RCC 7860 (cell line): ENCODE measurements at regions not wholly inside any gene's neighbourhood (a gene's known extent, or its start where the extent isn't known, plus 50 kb on each side); places are given as distances from the start of the nearest gene placed in this dataset.
"Not testable (repeated sequence)": the region's sequence is repeated elsewhere in the genome, so short reads cannot be mapped to it uniquely, and the experiment has no call there.

Experiments
- DNase-seq: peaks from one replicate; pipeline ENCODE4 v3.0.0-alpha.2; 2015; ENCODE audit warnings: low spot score
- FAIRE-seq: peaks from 2 replicates; lab custom pipeline; 2012; peaks lifted over from hg19 to GRCh38; lab: Jason Lieb, UNC

- FAIRE-seq, DNase-seq: not testable (repeated sequence)
These were observed 159.6 kb downstream of the POLR1F start for GRCh38 chr7:19549246-19549645.

GRCh38 chr7:19537942-19538401 is 170.9 kb downstream of the POLR1F start:
- FAIRE-seq: no peak

GRCh38 chr7:19533266-19533665 is 175.6 kb downstream of the POLR1F start:
- FAIRE-seq: no peak
- DNase-seq: no peak

More at GRCh38 chr7:19537942-19538401, 170.9 kb downstream of the POLR1F start:
- no peak for DNase-seq

GRCh38 chr7:19530852-19531251 is 178.0 kb downstream of the POLR1F start:
- FAIRE-seq (no peak), DNase-seq (no peak)

DNA sequence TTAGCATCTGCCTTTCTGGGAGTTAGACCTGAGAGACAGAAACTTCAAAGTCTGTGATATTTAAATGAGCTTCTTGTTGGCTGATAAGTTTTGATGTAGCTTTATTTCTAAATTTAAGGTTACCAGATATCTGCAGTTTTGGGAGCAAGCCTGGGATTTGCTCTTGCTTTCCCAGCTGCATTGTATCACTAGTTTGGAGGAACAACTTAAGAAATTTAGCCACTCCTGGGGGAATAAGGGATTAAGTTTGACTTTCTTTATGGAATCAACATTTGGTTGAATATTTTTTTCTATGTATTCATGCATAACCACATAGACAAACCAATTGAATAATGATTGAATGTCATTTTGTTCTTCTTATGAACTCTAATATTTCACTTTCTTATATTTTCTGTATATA is 178.6 kb downstream of the POLR1F start:
- DNase-seq (no peak), FAIRE-seq (no peak)

DNA sequence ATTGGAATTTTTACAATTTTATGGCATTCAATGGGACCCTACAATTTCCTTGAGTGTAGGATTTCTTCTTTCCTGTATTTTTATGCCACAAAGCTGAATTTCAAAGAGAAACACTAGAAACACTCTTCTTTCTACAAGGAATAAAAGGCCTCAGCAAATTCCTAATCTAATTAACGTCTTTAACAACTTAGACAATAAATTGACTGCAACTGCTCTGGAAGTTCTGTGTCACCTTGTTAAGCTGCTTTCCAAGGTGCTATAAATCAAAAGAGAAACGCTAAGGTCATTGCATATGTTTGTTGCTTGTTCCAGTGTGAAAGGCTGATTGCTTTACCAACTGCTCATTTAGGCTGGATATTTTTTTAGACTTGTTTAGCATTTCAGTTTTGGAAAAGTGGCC is 182.2 kb downstream of the POLR1F start:
- no peak for FAIRE-seq
- DNase-seq: no peak

- FAIRE-seq (peak; percentile 90), DNase-seq (peak; percentile 62)
These were observed 186.4 kb downstream of the POLR1F start for GRCh38 chr7:19522486-19522885.

DNA sequence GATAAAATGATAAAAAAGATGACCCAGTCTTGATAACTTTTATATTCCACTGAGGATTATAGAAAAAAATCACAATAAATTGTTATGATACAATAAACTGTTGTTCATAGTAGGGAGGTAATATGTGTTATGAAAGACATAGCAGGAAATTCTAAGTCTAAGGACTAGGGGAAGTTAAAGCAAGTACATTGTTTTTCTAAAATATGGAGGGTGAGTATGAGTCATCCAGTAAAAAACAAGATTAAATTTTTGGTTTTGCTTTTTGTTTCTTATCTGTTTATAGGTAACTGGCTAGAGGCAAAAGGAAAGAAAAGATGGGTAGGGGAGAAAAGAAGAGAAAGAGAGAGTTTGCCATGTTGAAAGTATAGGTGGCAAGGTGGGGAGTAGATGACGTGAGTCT is 188.4 kb downstream of the POLR1F start:
- FAIRE-seq: peak; percentile 38
- DNase-seq: no peak

DNA sequence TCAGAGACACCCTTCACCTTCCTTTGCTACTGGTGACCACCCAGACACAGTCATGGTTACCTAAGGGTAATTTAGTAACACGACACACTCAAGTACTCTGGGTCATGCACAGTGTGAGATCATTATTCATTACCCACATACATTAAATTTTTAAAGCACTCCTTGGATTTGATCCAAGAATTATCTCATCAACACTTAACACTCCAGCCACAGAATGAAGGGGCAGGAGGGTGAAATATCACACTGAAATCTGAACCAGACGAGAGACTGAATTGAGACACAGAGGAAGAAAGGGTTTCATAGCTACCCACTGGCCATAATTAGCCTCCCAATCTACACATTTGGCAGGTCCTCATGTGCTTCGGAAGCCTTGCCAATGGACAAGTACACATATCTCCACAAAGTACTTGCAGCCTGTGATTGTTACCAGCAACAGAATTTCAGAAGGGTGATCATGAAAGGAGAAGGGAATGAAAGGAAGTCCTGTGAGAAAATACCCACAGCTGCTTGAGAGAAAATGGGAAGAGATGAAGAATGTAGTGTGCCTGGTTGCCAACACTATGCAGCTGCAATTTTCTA is 189.3 kb downstream of the POLR1F start:
- peak; percentile 93 for DNase-seq
- FAIRE-seq: peak; percentile 92

DNA sequence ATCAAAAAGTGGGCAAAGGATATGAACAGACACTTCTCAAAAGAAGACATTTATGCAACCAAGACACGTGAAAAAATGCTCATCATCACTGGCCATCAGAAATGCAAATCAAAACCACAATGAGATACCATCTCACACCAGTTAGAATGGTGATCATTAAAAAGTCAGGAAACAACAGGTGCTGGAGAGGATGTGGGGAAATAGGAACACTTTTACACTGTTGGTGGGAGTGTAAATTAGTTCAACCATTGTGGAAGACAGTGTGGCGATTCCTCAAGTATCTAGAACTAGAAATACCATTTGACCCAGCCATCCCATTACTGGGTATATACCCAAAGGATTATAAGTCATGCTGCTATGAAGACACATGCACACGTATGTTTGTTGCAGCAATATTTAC is 191.3 kb downstream of the POLR1F start:
- DNase-seq, FAIRE-seq: not testable (repeated sequence)

GRCh38 chr7:19508821-19509220 is 200.0 kb downstream of the POLR1F start:
- no peak for DNase-seq
- no peak for FAIRE-seq

DNA sequence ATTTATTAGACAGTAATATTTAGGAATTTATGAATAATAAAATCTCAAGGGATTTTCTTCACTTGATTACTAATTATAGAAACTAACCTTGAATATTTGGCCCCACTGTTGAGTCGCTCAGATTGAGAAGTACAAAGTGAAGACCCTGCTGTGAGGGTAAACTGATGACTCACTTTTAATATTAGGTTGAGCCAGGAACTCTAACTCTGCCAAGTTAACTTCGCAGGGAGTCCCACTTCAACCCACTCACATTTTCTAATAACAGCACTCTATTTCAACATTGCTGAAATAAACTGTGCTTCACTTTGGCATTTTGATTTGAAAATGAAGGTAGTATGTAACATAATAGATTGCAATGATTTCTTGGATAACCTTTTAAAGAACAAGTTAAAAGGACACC is 200.7 kb downstream of the POLR1F start:
- FAIRE-seq (no peak), DNase-seq (no peak)

DNA sequence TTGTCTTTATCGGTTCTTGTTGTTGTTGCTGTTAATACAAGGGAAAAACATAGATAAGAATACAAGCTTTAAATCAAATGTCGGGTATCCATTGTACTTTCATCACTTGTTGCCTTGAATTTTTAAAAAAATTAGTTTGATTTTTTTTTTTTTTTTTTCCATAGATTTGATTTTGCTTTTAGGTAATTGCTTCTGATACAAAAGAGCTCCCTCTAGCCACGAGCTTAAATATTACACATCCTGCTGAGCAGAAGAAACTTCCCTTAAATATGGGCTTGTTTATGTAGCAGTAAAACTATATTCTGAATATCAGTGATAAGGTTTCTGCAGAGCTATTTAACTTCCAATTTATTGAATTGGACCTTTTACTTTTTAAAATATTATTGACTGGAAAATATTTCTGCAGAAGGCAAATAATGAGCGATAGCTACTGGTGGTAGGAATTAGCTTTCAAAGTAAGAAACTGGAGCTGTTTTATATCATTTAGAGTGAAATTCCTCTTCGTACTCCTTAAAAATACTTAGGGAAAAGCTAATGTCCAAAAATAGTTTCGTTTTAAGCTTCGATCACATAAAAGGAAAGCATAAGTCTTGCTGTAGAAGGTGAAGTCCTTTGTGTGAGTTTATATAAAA is 216.9 kb downstream of the POLR1F start:
- DNase-seq (peak; percentile 30), FAIRE-seq (peak; percentile 81)

DNA sequence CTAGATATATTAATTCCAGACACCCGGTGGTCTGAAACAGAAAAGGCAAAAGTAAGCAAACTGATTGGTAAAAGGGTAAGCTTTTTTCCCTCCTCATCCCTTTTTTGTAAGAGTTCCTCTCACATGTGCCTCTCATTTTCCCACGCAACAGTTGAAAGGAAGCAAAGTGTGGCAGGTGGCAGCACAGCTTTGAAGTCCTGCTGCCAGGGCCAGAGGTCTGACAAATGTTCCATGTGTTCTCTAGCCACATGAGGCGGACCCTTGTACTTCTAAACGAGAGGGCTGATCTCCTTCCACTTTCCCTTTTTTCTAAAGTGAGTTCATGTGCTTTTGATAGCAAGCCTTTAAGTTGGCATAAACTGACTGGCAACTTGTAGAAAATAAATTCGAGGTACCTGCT is 217.5 kb downstream of the POLR1F start:
- FAIRE-seq (no peak), DNase-seq (no peak)

DNA sequence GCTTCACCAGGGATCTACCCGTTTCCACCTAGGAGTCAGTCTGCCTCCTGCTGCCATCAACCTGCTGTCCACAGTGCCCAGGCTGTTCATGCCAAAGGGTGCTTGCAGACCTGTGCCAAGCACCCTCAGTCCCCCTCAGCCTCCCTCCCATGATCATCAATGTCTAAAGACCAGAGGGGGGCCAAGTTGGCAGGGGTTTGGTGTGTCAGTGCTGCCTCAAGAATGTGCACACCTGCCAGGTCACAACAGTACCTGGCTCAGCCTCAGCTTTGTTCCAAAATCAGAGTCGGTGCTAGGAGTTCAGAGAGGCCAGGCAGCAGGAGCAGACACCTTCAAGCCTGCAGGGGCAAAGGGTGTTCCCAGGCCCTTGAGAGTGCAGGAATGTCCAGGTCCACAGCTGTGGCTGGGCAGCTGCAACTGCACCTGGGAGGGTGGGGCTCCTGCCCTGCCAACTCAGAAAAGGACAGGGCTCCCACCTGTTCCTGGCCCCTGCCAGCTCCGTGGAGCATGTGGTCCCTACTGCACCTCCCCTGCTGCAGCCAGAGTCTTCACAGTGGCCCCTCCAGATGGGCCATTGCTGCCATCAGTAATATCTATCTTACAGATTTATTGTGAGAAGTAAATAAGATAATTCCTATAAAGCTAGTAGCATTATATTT is 219.5 kb downstream of the POLR1F start:
- no peak for FAIRE-seq
- no peak for DNase-seq

DNA sequence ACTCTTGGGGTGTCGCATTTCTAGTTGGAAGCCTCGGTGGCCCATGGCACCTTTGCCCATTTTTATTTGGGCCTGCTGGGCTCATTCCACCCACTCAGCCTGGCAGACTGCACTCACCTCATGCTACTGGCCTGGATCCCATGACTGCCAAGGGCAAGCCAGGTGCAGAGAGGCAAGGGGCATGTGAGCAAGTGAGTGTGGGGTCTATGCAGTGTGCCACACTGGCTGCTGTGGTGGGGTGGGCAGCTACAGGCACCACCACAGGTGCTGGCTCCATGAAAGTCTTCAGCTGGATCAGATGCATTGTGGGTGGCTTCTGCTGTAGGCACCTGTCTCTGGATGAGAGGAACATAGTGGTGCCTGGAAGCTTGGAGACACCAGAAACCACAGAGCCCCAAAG is 220.8 kb downstream of the POLR1F start:
- DNase-seq (no peak), FAIRE-seq (no peak)

GRCh38 chr7:19482628-19483027 is 226.2 kb downstream of the POLR1F start:
- no peak for FAIRE-seq
- no peak for DNase-seq

DNA sequence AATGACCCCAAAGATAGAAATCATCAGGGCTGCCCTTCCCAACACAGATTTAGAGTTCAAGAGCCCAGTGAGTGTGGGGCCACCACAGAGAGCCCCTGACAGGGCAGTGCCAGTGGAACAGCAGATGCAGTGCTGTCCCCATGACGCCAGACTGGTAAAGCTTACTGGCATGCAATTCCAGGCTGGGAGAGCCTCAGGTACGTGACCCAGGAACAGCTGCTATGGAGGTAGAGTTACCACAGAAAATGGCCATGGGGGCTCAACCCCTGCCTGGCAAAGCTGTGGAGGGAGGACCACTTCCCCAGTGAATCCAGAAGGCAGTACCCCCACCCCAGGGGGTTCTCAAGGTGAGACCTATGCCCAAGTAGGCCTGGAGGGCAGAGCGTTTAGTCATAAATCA is 228.5 kb downstream of the POLR1F start:
- DNase-seq (no peak), FAIRE-seq (no peak)

GRCh38 chr7:19470031-19470430 is 238.8 kb downstream of the POLR1F start:
- no peak for DNase-seq
- FAIRE-seq: no peak

DNA sequence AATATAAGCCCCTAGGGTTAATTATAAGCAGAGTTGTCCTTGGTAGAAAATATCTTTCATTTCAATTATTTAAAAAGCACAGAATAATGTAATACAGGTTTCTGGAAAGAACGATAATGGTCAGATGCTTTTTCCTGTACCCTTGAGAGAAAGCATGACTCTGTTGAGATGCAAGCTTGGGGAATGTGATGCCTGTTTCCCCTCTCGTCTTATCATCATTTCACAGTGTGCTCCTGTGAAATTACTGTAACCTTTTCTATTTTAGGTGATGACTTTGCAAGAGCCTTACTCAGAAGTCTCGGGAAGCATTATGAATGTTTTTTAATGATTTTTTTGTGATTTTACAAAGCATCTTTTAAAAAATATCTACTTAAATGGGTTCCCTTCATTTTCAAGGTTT is 243.0 kb downstream of the POLR1F start:
- FAIRE-seq (no peak), DNase-seq (no peak)

DNA sequence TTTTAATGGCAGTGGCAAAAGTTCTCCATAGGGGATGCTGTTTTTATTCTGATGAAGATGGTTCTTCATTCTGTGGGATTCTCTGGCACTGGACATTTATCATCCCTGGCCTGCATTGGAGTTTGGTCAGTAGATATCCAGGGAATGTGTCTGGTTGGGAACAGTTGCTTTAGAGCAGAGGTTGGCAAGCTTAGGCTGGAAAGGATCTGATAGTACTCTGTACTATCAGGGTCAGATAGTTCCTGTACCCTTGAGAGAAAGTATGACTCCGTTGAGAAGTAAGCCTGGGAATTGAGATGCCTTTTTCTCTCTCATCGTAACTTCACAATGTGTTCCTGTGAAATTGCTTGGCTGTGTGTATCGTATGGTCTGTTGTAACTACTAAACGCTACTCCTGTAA is 244.1 kb downstream of the POLR1F start:
- FAIRE-seq: no peak

DNA sequence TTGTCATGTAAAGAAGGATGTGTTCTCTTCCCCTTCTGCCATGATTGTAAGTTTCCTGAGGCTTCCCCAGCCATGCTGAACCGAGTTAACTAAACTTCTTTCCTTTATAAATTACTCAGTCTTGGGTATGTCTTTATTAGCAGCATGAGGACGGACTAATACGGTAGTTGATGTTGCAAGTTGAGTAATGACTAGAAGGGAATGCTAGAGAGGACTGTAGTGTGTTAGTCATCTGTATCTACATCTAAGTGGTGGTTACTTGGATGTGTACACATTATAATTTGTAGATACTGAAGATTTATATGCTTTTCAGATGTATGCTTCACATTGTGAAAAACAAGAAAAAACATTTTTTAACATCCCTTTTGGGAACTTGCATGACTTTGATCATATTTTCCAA is 244.6 kb downstream of the POLR1F start:
- FAIRE-seq (no peak), DNase-seq (no peak)

More for the DNA sequence above, 244.1 kb downstream of the POLR1F start:
- no peak for DNase-seq
